ENCODE measurements at regions not wholly inside any gene's neighbourhood (a gene's known extent, or its start where the extent isn't known, plus 50 kb on each side); places are given as distances from the start of the nearest gene placed in this dataset.

DNA sequence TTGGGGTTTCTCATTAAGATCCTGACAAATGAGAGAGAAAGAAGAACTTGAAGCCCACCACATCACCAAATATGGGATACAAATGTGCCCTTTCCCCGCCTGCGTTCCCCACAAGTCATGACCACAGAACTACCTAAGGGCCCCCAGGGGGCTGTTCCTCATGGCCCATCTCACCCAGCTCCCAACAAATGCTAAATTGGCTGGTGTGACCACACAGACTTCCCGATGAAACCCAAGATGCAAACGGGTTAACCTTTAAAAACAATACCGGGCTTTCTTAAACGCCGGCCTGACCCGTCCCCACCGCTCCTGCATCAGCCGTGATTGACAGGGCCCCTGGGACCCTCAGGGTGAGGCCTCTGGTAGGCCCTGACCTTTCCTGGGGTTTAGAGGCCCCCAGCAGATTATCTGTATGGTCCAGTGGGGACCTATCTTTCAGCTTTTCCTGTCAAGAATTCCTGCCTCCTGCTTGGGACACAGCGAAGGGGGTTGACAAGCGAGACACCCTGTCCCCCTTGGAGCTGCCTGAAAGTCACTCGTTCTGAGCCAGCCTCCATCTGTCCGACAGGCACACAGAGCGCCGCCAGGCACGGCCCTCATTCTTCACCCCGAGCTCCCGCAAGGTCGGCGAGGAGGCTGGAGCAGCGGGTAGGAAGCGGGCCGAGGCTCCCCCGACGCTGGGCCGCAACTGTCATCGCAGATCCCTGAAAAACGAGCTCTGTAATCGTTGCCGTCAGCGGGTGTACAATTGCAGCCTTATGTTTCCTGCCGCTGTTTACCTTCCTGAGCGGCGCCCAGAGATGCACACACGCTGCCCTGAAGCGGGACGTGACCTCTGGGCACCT is 300.1 kb downstream of the FOXL1 start:
- Histone ChIP-seq H3K9me3 (no peaks in the 10 kb centered on the region), H3K4me1 (ENCODE audit: low read depth) (no peaks in the 10 kb centered on the region), H3K36me3 (ENCODE audit: low read depth) (no peaks in the 10 kb centered on the region), H3K4me3 (no peak overlapping the region)
- intact Hi-C loops (cut with DNase I, micrococcal nuclease): no loop called here
- no peak for ATAC-seq
- no peak for DNase-seq
- no peak for TF ChIP-seq CTCF (IDR thresholded peaks at IDR 0.05)

- Histone ChIP-seq H3K9me3 (no peaks in the 10 kb centered on the region), H3K36me3 (ENCODE audit: low read depth) (no peaks in the 10 kb centered on the region), H3K4me3 (no peak overlapping the region), H3K4me1 (ENCODE audit: low read depth) (no peaks in the 10 kb centered on the region)
- intact Hi-C loops (cut with DNase I, micrococcal nuclease): no loop called here
- no peak for TF ChIP-seq CTCF (IDR thresholded peaks at IDR 0.05)
- DNase-seq (no peak), ATAC-seq (no peak)
Observed at GRCh38 chr16:86879268-86879667, 300.9 kb downstream of the FOXL1 start.

DNA sequence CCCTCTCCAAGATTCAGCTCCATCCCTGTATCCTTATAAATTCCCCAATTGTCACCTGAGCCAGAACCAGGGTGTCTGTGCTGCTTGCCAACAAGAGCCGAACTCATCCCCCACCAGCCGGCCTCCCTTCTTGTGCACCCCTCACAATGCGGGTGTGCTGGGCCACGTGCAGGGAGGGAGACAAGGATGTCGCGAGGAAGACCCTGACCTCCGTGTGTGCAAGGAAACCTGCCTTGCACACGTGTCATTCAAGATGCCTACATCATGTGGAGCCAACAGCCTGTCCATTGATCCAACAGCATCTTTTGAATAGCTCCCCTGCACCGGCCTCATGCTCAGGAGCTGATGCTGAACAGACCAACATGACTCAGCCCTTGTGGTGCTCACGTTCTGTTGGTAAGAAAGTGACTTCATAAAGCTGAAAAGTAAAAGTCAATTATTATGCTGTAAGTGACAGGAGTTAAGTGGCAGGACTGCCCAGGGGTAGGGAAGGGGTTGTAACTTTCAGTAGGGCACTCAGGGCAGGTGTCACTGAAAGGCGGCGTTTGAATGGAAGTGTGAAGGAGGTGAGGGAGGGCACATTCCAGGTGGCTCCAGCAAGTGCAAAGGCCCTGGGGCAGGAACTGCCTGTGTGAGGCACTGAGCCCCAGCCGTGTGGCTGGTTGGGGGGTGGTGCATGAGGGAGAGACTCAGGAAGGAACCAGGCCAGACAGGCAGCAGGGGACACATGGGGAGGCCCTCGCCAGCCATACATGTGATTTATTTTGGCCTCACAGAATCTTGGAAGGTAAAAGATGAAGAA is 302.2 kb downstream of the FOXL1 start:
- H3K4me1 ChIP-seq (ENCODE audit: low read depth): no peaks in the 10 kb centered on the region
- intact Hi-C loops (cut with DNase I, micrococcal nuclease): no loop called here
- TF ChIP-seq CTCF (IDR thresholded peaks at IDR 0.05): no peak
- H3K9me3 ChIP-seq: no peaks in the 10 kb centered on the region
- H3K4me3 ChIP-seq: no peak overlapping the region
- DNase-seq (no peak), ATAC-seq (no peak)
- no peaks in the 10 kb centered on the region for H3K36me3 ChIP-seq (ENCODE audit: low read depth)

DNA sequence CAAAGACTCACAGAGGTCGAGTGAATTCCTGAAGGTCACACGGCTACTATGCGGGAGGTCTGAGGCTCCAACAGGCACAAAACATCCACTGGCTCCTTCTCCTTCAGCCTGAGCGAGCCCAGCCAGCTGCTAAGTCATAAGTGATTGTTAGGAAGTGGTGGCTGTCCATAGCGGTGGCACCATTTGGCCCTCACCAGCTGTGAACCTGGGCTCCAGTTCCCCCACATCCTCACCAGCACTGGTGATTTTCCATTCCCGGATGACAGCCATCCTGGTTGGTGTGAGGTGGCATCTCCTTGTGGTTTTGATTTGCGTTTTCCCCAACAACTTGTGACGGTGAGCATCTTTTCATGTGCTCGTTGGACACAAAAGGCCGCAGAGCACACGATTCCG is 302.8 kb downstream of the FOXL1 start:
- Histone ChIP-seq H3K9me3 (no peaks in the 10 kb centered on the region), H3K4me3 (no peak overlapping the region), H3K4me1 (ENCODE audit: low read depth) (no peaks in the 10 kb centered on the region), H3K36me3 (ENCODE audit: low read depth) (no peaks in the 10 kb centered on the region)
- ATAC-seq (no peak), DNase-seq (no peak)
- TF ChIP-seq CTCF (IDR thresholded peaks at IDR 0.05): no peak
- intact Hi-C loops (cut with DNase I, micrococcal nuclease): no loop called here

DNA sequence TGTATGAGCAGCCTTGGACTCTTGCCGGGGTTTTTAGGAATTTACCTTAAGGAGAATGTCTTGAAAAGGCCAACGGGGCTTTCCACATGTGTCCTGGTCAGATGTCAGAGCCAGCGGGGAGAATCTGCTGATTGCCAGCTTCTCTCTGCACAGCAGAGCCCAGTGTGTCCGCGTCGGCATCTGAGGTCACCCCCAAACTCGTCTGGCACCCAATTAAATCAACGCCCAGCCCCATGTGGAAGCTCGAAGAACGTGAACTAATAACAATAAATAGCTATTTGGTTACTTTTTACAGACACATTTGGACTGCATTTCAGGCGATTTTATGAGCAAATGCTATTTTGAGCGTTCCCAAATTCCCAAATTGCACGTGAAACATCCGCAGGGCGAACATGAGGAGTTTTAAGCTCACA is 303.5 kb downstream of the FOXL1 start:
- Histone ChIP-seq H3K36me3 (ENCODE audit: low read depth) (no peaks in the 10 kb centered on the region), H3K4me3 (no peak overlapping the region), H3K4me1 (ENCODE audit: low read depth) (no peaks in the 10 kb centered on the region), H3K9me3 (no peaks in the 10 kb centered on the region)
- intact Hi-C loops (cut with DNase I, micrococcal nuclease): no loop called here
- no peak for ATAC-seq
- TF ChIP-seq CTCF (IDR thresholded peaks at IDR 0.05): no peak
- no peak for DNase-seq

Measured in mucosa of descending colon (tissue), 3 donors.